Mesenchymal stem cell (in vitro differentiated cells and primary cell): ENCODE measurements at regions not wholly inside any gene's neighbourhood (a gene's known extent, or its start where the extent isn't known, plus 50 kb on each side); places are given as distances from the start of the nearest gene placed in this dataset.
A peak's percentile ranks its signal among the peaks of the same experiment; 100 is the strongest.

ENCODE experiments used
- DNase-seq: peaks from one replicate; pipeline ENCODE4 v3.0.0-alpha.2; 2013
- H2AFZ ChIP-seq: one replicate; pipeline ENCODE4 v1.6.1; 2013; ENCODE audit warnings: low read depth, mild to moderate bottlenecking, control low read depth, inconsistent platforms, low read length, moderate library complexity
- H2AK5ac ChIP-seq: 2 replicates; pipeline ENCODE4 v1.6.1; 2013; ENCODE audit warnings: low read length, moderate library complexity, mild to moderate bottlenecking, inconsistent platforms; ENCODE audit not compliant: severe bottlenecking
- H2BK120ac ChIP-seq: one replicate; pipeline ENCODE4 v1.6.1; 2013; ENCODE audit warnings: low read depth, mild to moderate bottlenecking, inconsistent platforms, low read length, moderate library complexity
- H2BK12ac ChIP-seq, 2 experiments: one replicate each; pipeline ENCODE4 v1.6.1; 2013; ENCODE audit warnings: inconsistent platforms in 2 of 2, low read length in 2 of 2, mild to moderate bottlenecking in 2 of 2, moderate library complexity in 2 of 2, control low read depth in 1 of 2
- H2BK15ac ChIP-seq: one replicate; pipeline ENCODE4 v1.6.1; 2013; ENCODE audit warnings: mild to moderate bottlenecking, low read depth, inconsistent platforms; ENCODE audit not compliant: poor library complexity, severe bottlenecking
- H2BK5ac ChIP-seq: 2 replicates; pipeline ENCODE4 v1.6.1; 2013; ENCODE audit warnings: low read depth, mild to moderate bottlenecking, low read length, control low read depth, inconsistent platforms; ENCODE audit not compliant: poor library complexity, severe bottlenecking
- H3K14ac ChIP-seq, 2 experiments: one replicate each; pipeline ENCODE4 v1.6.1; 2013; ENCODE audit warnings: inconsistent platforms in 2 of 2, low read length in 2 of 2, control low read depth in 1 of 2, mild to moderate bottlenecking in 1 of 2, moderate library complexity in 1 of 2
- H3K18ac ChIP-seq, 2 experiments: one replicate each; pipeline ENCODE4 v1.6.1; 2013; ENCODE audit warnings: inconsistent platforms in 2 of 2, low read length in 2 of 2, control low read depth in 1 of 2, low read depth in 1 of 2, mild to moderate bottlenecking in 1 of 2
- H3K23ac ChIP-seq, 2 experiments: one replicate each; pipeline ENCODE4 v1.6.1; 2013; ENCODE audit warnings: inconsistent platforms in 2 of 2, low read length in 2 of 2, mild to moderate bottlenecking in 2 of 2, moderate library complexity in 2 of 2, control low read depth in 1 of 2
- H3K27ac ChIP-seq: 2 replicates; pipeline ENCODE4 v1.5.1; 2013; ENCODE audit warnings: mild to moderate bottlenecking, moderate library complexity, low read length, control low read depth, inconsistent platforms; ENCODE audit not compliant: poor library complexity, severe bottlenecking
- H3K27me3 ChIP-seq, 2 experiments: 2 replicates each; pipeline versions ENCODE4 v1.6.1 to v1.7.0; 2013; ENCODE audit warnings: low read length in 2 of 2, mild to moderate bottlenecking in 2 of 2, moderate library complexity in 2 of 2, control low read depth in 1 of 2, inconsistent platforms in 1 of 2; ENCODE audit not compliant: control insufficient read depth in 1 of 2, insufficient read depth in 1 of 2
- H3K36me3 ChIP-seq, 2 experiments: 2 replicates each; pipeline versions ENCODE4 v1.6.1 to v1.7.0; 2013; ENCODE audit warnings: low read length in 2 of 2, control low read depth in 1 of 2, inconsistent platforms in 1 of 2, low read depth in 1 of 2, mild to moderate bottlenecking in 1 of 2; ENCODE audit not compliant: insufficient read depth in 2 of 2, control insufficient read depth in 1 of 2
- H3K4ac ChIP-seq, 2 experiments: one replicate each; pipeline ENCODE4 v1.6.1; 2013; ENCODE audit warnings: inconsistent platforms in 2 of 2, low read length in 2 of 2, mild to moderate bottlenecking in 2 of 2, moderate library complexity in 2 of 2, control low read depth in 1 of 2, low read depth in 1 of 2
- H3K4me1 ChIP-seq: 2 replicates; pipeline ENCODE4 v1.6.1; 2013; ENCODE audit warnings: low read depth, low read length, control low read depth; ENCODE audit not compliant: control insufficient read depth, insufficient read depth
- H3K4me2 ChIP-seq: 2 replicates; pipeline ENCODE4 v1.6.1; 2013; ENCODE audit warnings: low read length, mild to moderate bottlenecking, inconsistent platforms; ENCODE audit not compliant: poor library complexity, severe bottlenecking
- H3K4me3 ChIP-seq, 2 experiments: 2 replicates each; pipeline versions ENCODE4 v1.5.1 to v1.7.0; 2013; ENCODE audit warnings: low read length in 2 of 2, mild to moderate bottlenecking in 2 of 2, control low read depth in 1 of 2, low read depth in 1 of 2; ENCODE audit not compliant: insufficient read depth in 1 of 2
- H3K79me1 ChIP-seq: replicated peaks from 2 replicates; pipeline ENCODE4 v1.6.1; 2013; ENCODE audit warnings: mild to moderate bottlenecking, control low read depth, low read length, inconsistent platforms; ENCODE audit not compliant: poor library complexity, severe bottlenecking
- H3K9ac ChIP-seq: 2 replicates; pipeline ENCODE4 v1.7.0; 2013; ENCODE audit warnings: mild to moderate bottlenecking, low read length, moderate library complexity
- H3K9me3 ChIP-seq: 2 replicates; pipeline ENCODE4 v1.7.0; 2013; ENCODE audit warnings: mild to moderate bottlenecking, low read length; ENCODE audit not compliant: control insufficient read depth
- H4K8ac ChIP-seq: one replicate; pipeline ENCODE4 v1.6.1; 2013; ENCODE audit warnings: inconsistent platforms, mild to moderate bottlenecking, low read length, moderate library complexity
- H4K91ac ChIP-seq: one replicate; pipeline ENCODE4 v1.6.1; 2013; ENCODE audit warnings: mild to moderate bottlenecking, low read length, inconsistent platforms
- WGBS: methylation state at CpG from one replicate; pipeline ENCODE4 v1.1.7; 2013; ENCODE audit warnings: mixed read lengths; 5-methylcytosine and 5-hydroxymethylcytosine counted together

DNA sequence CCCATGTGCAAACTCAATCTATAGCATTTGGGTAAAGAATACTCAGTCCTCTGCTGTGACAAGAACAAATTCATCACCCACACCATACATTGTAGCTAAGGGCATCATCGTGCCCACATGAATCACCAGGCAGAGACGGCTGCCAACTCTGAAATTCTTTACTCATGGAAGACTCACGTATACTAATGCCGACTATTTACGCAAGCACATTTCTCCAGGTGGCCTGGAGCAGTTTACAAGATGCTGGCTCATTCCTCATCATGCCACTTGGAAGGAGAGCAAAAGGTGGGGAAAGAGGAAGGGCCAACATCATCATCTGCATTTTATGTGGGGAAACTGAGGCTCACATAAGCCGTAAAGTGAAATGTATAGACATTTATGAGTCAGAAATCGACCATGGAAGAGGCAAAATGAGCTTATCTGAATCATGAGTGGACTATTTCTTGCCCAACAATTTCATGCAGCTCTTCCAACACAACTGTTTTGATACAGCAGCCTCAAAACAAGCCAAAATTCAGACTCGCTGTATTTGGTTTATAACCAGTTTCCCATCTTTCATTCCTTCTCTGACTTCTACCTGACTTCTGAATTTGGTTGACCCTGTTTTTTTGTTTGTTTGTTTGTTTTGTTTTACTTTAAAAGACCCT lies 213.9 kb upstream of the SERP2 start:
- Histone ChIP-seq H3K79me1 (no peaks in the 10 kb centered on the region), H3K18ac (no peak overlapping the region), H3K9ac (no peak overlapping the region), H3K4me2 (no peak overlapping the region), H4K8ac (no peak overlapping the region), H2BK15ac (no peak overlapping the region), H3K27me3 (peaks cover 0 to 29% of the 10 kb centered on the region in 2 experiments), H3K23ac (no peak overlapping the region), H2AK5ac (no peak overlapping the region), H2BK120ac (no peak overlapping the region), H2BK12ac (no peak overlapping the region), H3K36me3 (no peaks in the 10 kb centered on the region), H3K14ac (no peak overlapping the region), H3K4me3 (no peak overlapping the region), H3K4ac (no peak overlapping the region), H3K27ac (no peak overlapping the region), H3K9me3 (no peaks in the 10 kb centered on the region), H3K4me1 (peaks cover 8% of the 10 kb centered on the region), H2BK5ac (no peak overlapping the region), H4K91ac (no peak overlapping the region), H2AFZ (no peak overlapping the region)
- DNase-seq: no peak
- WGBS: 70% methylated on average over 7 of the region's 8 CpGs

DNA sequence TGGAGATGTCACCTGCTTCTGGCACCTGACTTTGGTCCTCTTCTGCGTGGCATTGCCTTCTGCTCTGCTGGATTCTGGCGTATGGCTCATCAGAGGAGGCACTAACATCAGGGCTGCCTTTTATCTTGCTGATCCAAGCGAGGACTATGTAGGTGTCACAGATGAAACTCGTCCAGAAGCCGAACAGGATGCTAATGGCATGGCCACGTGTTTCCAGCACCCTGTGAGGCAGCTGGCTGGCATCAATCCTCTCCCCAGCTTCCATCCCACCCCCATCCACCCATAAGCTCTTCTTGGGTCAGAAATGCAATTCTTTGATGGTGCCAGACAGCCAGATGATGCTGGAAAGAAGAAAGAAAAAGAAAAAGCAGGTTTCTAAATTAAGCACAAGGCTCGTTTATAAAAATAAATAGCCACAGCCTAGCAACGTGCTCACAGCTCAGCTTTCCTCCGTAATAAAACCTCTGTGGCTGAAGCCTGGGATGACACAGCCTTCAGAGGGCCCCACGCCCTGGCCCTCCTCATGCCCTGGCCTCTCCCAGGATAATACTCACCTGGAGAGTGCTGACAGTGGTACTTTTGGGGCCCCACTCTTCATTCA lies 212.9 kb upstream of the SERP2 start:
- no peak overlapping the region for H3K4ac ChIP-seq
- no peaks in the 10 kb centered on the region for H3K36me3 ChIP-seq
- H3K27me3 ChIP-seq: peaks cover 0 to 29% of the 10 kb centered on the region in 2 experiments
- H4K91ac ChIP-seq: no peak overlapping the region
- H2BK15ac ChIP-seq: no peak overlapping the region
- no peak overlapping the region for H2AK5ac ChIP-seq
- no peak overlapping the region for H3K4me2 ChIP-seq
- WGBS: 66% methylated on average over 10 of the region's 10 CpGs
- no peaks in the 10 kb centered on the region for H3K9me3 ChIP-seq
- H3K14ac ChIP-seq: no peak overlapping the region
- H3K4me1 ChIP-seq: peaks cover 5% of the 10 kb centered on the region
- no peaks in the 10 kb centered on the region for H3K79me1 ChIP-seq
- H2AFZ ChIP-seq: no peak overlapping the region
- H3K23ac ChIP-seq: no peak overlapping the region
- no peak overlapping the region for H3K9ac ChIP-seq
- no peak overlapping the region for H4K8ac ChIP-seq
- no peak overlapping the region for H2BK5ac ChIP-seq
- H2BK120ac ChIP-seq: no peak overlapping the region
- DNase-seq: no peak
- H3K18ac ChIP-seq: no peak overlapping the region
- no peak overlapping the region for H3K27ac ChIP-seq
- no peak overlapping the region for H2BK12ac ChIP-seq
- H3K4me3 ChIP-seq: no peak overlapping the region

DNA sequence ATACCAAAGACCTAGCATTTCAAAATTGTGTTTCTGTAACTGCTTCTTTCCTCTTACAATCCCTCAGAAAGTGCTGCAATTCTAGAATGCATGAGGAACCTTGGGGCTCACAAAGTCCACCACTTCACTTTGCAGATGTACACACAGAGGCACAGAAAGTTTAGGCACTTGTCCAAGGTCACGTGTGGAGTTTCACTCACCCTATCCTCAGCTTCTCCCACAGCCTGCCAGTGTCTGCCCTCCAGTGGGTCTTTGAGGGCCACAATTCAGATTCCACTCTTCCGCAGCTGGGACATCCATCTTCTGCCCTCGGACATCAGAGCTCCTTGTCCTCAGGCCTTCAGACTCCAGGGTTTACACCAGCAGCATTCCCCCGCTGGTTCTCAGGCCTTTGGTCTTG lies 210.5 kb upstream of the SERP2 start:
- no peaks in the 10 kb centered on the region for H3K79me1 ChIP-seq
- no peaks in the 10 kb centered on the region for H3K4me1 ChIP-seq
- H3K4me2 ChIP-seq: no peak overlapping the region
- no peak overlapping the region for H2BK12ac ChIP-seq
- no peaks in the 10 kb centered on the region for H3K9me3 ChIP-seq
- H3K27ac ChIP-seq: no peak overlapping the region
- H4K8ac ChIP-seq: no peak overlapping the region
- no peak overlapping the region for H2BK15ac ChIP-seq
- H3K18ac ChIP-seq: no peak overlapping the region
- no peak overlapping the region for H3K14ac ChIP-seq
- H3K4me3 ChIP-seq: no peak overlapping the region
- WGBS: 92% methylated on average over 4 of the region's 4 CpGs
- H2BK120ac ChIP-seq: no peak overlapping the region
- DNase-seq: no peak
- H3K36me3 ChIP-seq: no peaks in the 10 kb centered on the region
- H2AFZ ChIP-seq: no peak overlapping the region
- no peak overlapping the region for H3K23ac ChIP-seq
- no peak overlapping the region for H3K4ac ChIP-seq
- no peak overlapping the region for H2AK5ac ChIP-seq
- peaks cover 0 to 20% of the 10 kb centered on the region in 2 experiments for H3K27me3 ChIP-seq
- H4K91ac ChIP-seq: no peak overlapping the region
- H2BK5ac ChIP-seq: no peak overlapping the region
- no peak overlapping the region for H3K9ac ChIP-seq

DNA sequence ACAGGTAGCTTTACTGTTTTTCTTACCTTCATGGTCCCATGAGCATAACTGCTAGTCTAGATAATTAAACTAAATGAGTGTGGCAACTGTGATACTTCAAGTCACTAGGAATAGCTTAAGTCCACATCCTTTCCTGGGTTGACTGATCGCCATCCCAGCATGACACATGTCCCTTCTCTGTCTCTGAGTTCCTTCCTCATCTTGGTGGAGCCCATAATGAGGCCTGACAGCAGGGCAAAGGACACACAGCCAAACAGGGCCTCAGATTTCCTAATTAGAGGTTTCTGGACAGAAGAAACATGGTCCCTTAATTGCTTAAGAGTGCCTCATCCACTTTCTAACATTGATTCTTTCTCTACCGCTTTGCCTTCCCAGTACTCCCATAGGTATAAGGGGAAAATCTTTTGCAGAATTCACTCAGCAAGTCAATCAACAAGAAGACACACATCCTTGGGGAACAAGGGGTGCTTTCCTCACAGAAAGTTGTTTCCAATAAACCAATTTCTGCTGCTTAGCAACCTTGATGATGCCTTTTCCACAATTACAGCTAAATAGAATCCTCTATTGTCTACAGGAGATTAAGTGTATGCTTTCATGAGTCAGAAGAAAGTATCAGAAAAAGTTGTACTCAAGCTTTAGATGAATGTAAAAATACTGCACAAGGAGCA lies 208.3 kb upstream of the SERP2 start:
- WGBS: 94% methylated on average over 2 of the region's 2 CpGs
- H3K18ac ChIP-seq: no peak overlapping the region
- no peak overlapping the region for H2BK12ac ChIP-seq
- H3K9me3 ChIP-seq: no peaks in the 10 kb centered on the region
- H3K4me1 ChIP-seq: no peaks in the 10 kb centered on the region
- no peak overlapping the region for H3K27ac ChIP-seq
- no peak for DNase-seq
- no peak overlapping the region for H3K4me3 ChIP-seq
- H3K9ac ChIP-seq: no peak overlapping the region
- no peaks in the 10 kb centered on the region for H3K79me1 ChIP-seq
- H3K14ac ChIP-seq: no peak overlapping the region
- H2BK5ac ChIP-seq: no peak overlapping the region
- H2BK15ac ChIP-seq: no peak overlapping the region
- no peak overlapping the region for H4K8ac ChIP-seq
- no peak overlapping the region for H3K4me2 ChIP-seq
- no peaks in the 10 kb centered on the region for H3K36me3 ChIP-seq
- no peak overlapping the region for H2AK5ac ChIP-seq
- H3K23ac ChIP-seq: no peak overlapping the region
- H2BK120ac ChIP-seq: no peak overlapping the region
- H3K27me3 ChIP-seq: peaks cover 0 to 15% of the 10 kb centered on the region in 2 experiments
- no peak overlapping the region for H4K91ac ChIP-seq
- no peak overlapping the region for H3K4ac ChIP-seq
- H2AFZ ChIP-seq: peak overlapping the region; percentile 23
